RWPE1 (cell line): ENCODE measurements at regions not wholly inside any gene's neighbourhood (a gene's known extent, or its start where the extent isn't known, plus 50 kb on each side); places are given as distances from the start of the nearest gene placed in this dataset.
"Not testable (repeated sequence)": the region's sequence is repeated elsewhere in the genome, so short reads cannot be mapped to it uniquely, and the experiment has no call there.

Experiments used
- CTCF ChIA-PET: fragments of 350-600 bp; sonication (Branson Sonifier 250); formaldehyde crosslinking; extraction: SDS; loops from one replicate; lab custom pipeline; 2021; lab: Yijun Ruan, JAX
- POLR2A ChIA-PET: fragments of 400-600 bp; formaldehyde crosslinking; extraction: SDS; loops from one replicate; lab custom pipeline; 2020; ENCODE audit warnings: antibody characterized with exemption; ENCODE audit not compliant: low non-redundant PET; lab: Yijun Ruan, JAX
- DNase-seq: peaks from one replicate; pipeline ENCODE4 v3.0.0; 2012; ENCODE audit warnings: low spot score
- H3K27ac ChIP-seq: fragments of 450-650 bp; 2 replicates; pipeline ENCODE4 v1.5.1; 2017
- TF ChIP-seq, protein P1 (sequence below): fragments of 450-650 bp; conservative IDR thresholded peaks from 2 replicates; pipeline ENCODE4 v1.5.1; 2017; ENCODE audit warnings: low read depth, mild to moderate bottlenecking

- no peak overlapping the region for H3K27ac ChIP-seq
- POLR2A ChIA-PET = no interaction called here
- CTCF ChIA-PET = interaction anchor here (0.8 kb wide), 1 partner anchor 37 kb away, joined by 3 read pairs; no protein-coding TSS in a partner anchor
- DNase-seq = no peak
- TF ChIP-seq, protein P1, sequence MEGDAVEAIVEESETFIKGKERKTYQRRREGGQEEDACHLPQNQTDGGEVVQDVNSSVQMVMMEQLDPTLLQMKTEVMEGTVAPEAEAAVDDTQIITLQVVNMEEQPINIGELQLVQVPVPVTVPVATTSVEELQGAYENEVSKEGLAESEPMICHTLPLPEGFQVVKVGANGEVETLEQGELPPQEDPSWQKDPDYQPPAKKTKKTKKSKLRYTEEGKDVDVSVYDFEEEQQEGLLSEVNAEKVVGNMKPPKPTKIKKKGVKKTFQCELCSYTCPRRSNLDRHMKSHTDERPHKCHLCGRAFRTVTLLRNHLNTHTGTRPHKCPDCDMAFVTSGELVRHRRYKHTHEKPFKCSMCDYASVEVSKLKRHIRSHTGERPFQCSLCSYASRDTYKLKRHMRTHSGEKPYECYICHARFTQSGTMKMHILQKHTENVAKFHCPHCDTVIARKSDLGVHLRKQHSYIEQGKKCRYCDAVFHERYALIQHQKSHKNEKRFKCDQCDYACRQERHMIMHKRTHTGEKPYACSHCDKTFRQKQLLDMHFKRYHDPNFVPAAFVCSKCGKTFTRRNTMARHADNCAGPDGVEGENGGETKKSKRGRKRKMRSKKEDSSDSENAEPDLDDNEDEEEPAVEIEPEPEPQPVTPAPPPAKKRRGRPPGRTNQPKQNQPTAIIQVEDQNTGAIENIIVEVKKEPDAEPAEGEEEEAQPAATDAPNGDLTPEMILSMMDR = no peak
Measured at GRCh38 chr13:24618011-24618955, 61.9 kb upstream of the ATP12A start.

DNA sequence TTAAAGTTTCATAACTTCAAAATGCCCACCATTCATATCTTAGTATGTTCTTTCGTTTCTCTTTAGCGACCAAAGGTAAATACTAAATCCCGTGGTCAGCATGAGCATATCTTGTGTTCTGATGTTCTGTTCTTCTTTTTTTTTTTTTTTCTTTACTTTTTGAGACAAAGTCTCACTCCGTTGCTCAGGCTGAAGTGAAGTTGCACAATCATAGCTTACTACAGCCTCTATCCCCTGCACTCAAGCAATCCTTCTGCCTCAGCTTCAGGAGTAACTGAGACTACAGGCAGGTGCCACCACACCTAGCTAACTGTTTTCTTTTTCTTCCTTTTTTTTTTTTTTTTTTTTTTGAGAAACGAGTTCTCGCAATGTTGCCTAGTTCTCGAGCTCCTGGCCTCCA, 60.9 kb upstream of the ATP12A start:
- TF ChIP-seq, protein P1 = no peak
- DNase-seq = no peak
- H3K27ac ChIP-seq = no peak overlapping the region
- ChIA-PET CTCF (interaction anchor here (0.8 kb wide), 1 partner anchor 36 kb away, joined by 3 read pairs; no protein-coding TSS in a partner anchor), POLR2A (no interaction called here)

DNA sequence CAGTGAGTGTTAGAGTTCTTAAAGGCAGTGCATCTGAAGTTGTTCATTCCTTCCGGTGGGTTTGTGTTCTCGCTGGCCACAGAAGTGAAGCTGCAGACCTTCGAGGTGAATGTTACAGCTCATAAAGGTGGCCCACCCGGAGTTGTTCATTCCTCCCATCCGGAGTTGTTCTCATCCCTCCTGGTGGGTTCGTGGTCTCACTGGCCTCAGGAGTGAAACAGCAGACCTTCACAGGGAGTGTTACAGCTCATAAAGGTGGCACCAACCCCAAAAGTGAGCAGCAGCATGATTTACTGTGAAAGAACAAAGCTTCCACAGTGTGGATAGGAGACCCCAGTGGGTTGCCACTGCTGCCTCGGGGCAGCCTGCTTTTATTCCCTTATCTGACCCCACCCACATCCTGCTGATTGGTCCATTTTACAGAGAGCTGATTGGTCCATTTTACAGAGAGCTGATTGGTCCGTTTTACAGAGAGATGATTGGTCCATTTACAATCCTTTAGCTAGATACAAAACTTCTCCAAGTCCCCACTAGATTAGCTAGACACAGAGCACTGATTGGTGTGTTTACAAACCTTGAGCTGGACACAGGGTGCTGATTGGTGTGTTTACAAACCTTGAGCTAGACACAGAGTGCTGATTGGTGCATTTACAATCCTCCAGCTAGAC, 57.6 kb upstream of the ATP12A start:
- POLR2A ChIA-PET, DNase-seq, CTCF ChIA-PET, H3K27ac ChIP-seq: not testable (repeated sequence)

DNA sequence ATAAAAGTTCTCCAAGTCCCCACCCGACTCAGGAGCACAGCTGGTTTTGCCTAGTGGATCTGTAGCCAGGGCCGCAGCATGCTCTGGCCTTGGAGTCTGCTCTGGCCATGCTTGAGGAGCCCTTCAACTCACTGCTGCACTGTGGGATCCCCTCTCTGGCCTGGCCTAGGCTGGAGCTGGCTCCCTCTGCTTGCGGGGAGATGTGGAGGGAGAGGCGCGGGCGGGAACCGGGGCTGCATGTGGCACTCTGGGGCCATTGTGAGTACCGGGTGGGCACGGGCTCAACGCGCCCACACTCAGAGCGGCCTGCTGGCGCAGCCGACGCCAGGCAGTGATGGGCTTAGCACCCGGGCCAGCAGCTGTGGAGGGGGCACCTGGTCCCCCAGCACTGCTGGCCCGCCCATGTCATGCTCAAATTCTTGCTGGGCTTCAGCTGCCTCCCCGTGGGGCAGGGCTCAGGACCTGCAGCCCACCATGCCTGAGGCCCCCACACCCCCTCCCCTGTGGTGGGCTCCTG, 57.0 kb upstream of the ATP12A start:
- no peak overlapping the region for H3K27ac ChIP-seq
- DNase-seq = no peak
- CTCF ChIA-PET = no interaction called here
- POLR2A ChIA-PET = no interaction called here
- TF ChIP-seq, protein P1 = no peak

GRCh38 chr13:24624363-24624762, 55.8 kb upstream of the ATP12A start:
- CTCF ChIA-PET = interaction anchor here (0.6 kb wide), 1 partner anchor 241 kb away, joined by 4 read pairs; no protein-coding TSS in a partner anchor
- TF ChIP-seq, protein P1 = no peak
- no peak overlapping the region for H3K27ac ChIP-seq
- POLR2A ChIA-PET = no interaction called here
- no peak for DNase-seq

DNA sequence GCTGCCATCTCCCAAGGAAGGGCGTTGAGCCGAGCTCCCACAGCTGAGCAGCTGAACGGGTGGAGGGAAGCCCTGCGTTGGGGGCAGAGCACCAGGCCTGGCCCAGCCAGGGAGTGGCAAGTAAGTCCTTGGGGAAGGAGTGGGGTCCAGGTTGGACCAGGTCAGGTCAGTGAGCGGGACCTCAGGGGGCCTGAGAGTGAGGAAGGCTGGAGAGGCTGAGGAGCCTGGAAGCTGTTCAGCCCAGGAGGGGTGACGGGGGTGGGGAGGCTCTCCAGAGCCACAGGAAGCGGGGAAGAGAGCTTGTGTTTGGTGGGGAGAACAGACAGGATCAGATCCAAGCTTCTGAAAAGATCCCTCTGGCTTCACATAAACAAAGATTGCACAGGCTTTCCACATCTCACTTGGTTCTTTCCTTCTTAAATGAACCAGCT, 55.4 kb upstream of the ATP12A start:
- ChIA-PET POLR2A (no interaction called here), CTCF (interaction anchor here (0.6 kb wide), 1 partner anchor 241 kb away, joined by 4 read pairs; no protein-coding TSS in a partner anchor)
- TF ChIP-seq, protein P1 = no peak
- DNase-seq = no peak
- no peak overlapping the region for H3K27ac ChIP-seq
